Hepatocyte (in vitro differentiated cells): ENCODE measurements at regions not wholly inside any gene's neighbourhood (a gene's known extent, or its start where the extent isn't known, plus 50 kb on each side); places are given as distances from the start of the nearest gene placed in this dataset.
"Not testable (repeated sequence)": the region's sequence is repeated elsewhere in the genome, so short reads cannot be mapped to it uniquely, and the experiment has no call there.

Source experiments
- DNase-seq: peaks from one replicate; pipeline ENCODE4 v3.0.0-alpha.2; 2016; ENCODE audit warnings: low spot score
- H2AFZ ChIP-seq: fragments of 200-600 bp; sonication (generic); 2 replicates; pipeline ENCODE4 v1.6.0; 2016; ENCODE audit warnings: antibody characterized with exemption, mild to moderate bottlenecking
- H3K27ac ChIP-seq: fragments of 200-600 bp; sonication (generic); 2 replicates; pipeline ENCODE4 v1.5.1; 2016; ENCODE audit warnings: mild to moderate bottlenecking
- H3K27me3 ChIP-seq: fragments of 200-600 bp; sonication (generic); 2 replicates; pipeline ENCODE4 v1.6.1; 2016
- H3K36me3 ChIP-seq: fragments of 200-600 bp; sonication (generic); replicated peaks from 2 replicates; pipeline ENCODE4 v1.5.1; 2016; ENCODE audit warnings: low read depth; ENCODE audit not compliant: insufficient read depth
- H3K4me1 ChIP-seq: fragments of 200-600 bp; sonication (generic); 2 replicates; pipeline ENCODE4 v1.5.1; 2016; ENCODE audit warnings: mild to moderate bottlenecking, moderate library complexity; ENCODE audit not compliant: insufficient read depth
- H3K4me2 ChIP-seq: fragments of 200-600 bp; sonication (generic); 2 replicates; pipeline ENCODE4 v1.6.0; 2016
- H3K4me3 ChIP-seq: fragments of 200-600 bp; sonication (generic); 2 replicates; pipeline ENCODE4 v1.5.1; 2016; ENCODE audit warnings: mild to moderate bottlenecking
- H3K79me2 ChIP-seq: fragments of 200-600 bp; sonication (generic); 2 replicates; pipeline ENCODE4 v1.6.0; 2017; ENCODE audit warnings: mild to moderate bottlenecking
- H3K9me2 ChIP-seq: fragments of 200-600 bp; sonication (generic); replicated peaks from 2 replicates; pipeline ENCODE4 v1.6.0; 2017; ENCODE audit warnings: mild to moderate bottlenecking; ENCODE audit not compliant: insufficient read depth
- H3K9me3 ChIP-seq: fragments of 200-600 bp; sonication (generic); 2 replicates; pipeline ENCODE4 v1.5.1; 2016; ENCODE audit warnings: low read depth, mild to moderate bottlenecking
- H4K20me1 ChIP-seq: fragments of 200-600 bp; sonication (generic); 2 replicates; pipeline ENCODE4 v1.6.0; 2016; ENCODE audit warnings: mild to moderate bottlenecking; ENCODE audit not compliant: insufficient read depth, poor library complexity, severe bottlenecking
- WGBS: methylation state at CpG from one replicate; pipeline ENCODE4 v1.1.6; 2016; ENCODE audit warnings: low lambda C conversion rate; ENCODE audit errors: missing lambda C conversion rate; 5-methylcytosine and 5-hydroxymethylcytosine counted together

DNA sequence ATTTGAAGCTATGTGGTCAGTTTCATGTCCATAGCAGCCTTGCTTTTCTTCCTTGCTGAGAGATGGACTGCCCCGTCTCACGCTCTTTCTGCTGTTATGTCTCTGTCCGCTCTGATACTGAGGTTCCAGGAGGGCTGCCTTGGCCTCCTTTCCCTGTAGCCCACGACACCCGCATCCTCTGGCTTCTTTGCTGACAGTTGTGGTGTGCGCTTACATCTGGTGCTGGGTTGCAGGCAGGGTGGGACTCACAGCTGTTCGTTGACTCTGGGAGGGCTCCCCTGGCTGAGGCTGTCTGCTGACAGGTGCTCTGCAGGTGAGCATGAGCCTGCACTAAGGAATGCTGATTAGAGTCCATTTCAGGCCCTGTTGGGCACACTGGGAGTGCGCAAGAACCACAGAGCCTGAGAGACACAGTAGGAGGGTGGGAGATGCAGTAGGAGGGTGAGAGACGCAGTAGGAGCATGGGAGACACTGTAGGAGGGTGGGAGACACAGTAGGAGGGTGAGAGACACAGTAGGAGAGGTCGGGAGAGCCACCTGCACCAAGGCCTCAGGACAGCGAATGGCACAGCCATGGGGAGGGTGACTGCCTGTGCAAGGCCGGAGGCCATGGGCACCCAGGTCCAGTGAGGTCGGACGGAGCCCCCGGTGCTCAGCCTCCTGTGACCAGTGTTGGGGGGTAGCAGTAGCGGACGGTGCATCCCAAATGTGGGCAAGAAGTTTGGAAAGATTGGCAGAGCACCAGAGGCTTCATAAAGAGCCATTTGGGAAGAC, 71.5 kb downstream of the NPIPB11 start:
- H3K27ac ChIP-seq, H4K20me1 ChIP-seq, H3K4me1 ChIP-seq, H3K9me3 ChIP-seq, H3K27me3 ChIP-seq, H3K4me3 ChIP-seq, H3K79me2 ChIP-seq, H3K4me2 ChIP-seq, H2AFZ ChIP-seq, H3K9me2 ChIP-seq, DNase-seq, H3K36me3 ChIP-seq: not testable (repeated sequence)
- WGBS, result 94% methylated on average over 17 of the region's 17 CpGs

DNA sequence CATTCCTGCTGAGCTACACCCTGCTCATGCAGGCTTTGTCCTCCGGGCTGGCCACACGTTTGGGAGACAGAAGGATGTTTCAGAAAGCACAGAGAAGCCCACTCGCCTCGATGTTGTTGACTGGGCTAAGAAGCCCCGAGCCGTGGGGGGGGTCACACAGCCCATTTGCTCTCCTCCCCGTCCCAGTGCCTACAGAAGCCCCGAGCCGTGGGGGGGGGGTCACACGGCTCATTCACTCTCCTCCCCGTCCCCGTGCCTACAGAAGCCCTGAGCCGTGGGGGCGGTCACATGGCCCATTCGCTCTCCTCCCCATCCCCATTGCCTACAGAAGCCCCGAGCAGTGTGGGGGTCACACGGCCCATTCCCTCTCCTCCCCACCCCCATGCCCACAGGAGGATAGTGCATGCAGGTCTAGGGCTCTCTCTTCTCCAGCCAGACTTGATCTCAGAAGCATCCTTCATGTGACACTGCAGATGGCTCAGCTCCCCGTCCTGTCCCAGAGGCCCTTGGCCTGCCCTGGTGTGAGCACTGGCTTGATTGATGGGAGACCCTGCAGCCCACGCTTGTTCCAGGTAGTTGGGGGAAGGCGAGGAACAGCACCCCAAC, 72.9 kb downstream of the NPIPB11 start:
- H3K27me3 ChIP-seq, H3K4me3 ChIP-seq, H4K20me1 ChIP-seq, H3K27ac ChIP-seq, H3K9me3 ChIP-seq, H2AFZ ChIP-seq, H3K9me2 ChIP-seq, H3K4me1 ChIP-seq, DNase-seq, H3K79me2 ChIP-seq, H3K4me2 ChIP-seq, H3K36me3 ChIP-seq: not testable (repeated sequence)
- 91% methylated on average over 19 of the region's 20 CpGs for WGBS

DNA sequence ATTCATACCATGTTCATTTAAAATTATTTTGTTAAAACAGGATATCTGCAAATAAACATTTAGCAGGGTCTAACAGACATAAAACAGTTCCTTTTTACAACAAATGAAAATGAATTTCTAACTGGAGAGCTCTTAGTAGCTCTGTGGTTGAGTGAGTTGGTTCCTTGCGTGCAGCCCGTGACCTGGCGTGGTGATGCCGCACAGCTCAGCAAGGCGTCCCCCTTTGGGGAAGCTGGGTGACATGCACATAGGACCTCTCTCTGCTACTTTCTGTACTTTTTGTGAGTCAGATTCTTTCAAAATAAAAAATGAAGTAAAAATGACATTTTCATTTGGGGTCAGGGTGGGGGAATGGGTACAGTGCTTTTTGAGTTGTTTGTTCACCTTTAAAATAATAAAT, 75.9 kb downstream of the NPIPB11 start:
- H2AFZ ChIP-seq, H4K20me1 ChIP-seq, H3K36me3 ChIP-seq, H3K4me3 ChIP-seq, H3K27me3 ChIP-seq, H3K4me1 ChIP-seq, DNase-seq, H3K79me2 ChIP-seq, H3K9me3 ChIP-seq, H3K4me2 ChIP-seq, H3K27ac ChIP-seq, H3K9me2 ChIP-seq: not testable (repeated sequence)
- 100% methylated on average over 5 of the region's 5 CpGs for WGBS

DNA sequence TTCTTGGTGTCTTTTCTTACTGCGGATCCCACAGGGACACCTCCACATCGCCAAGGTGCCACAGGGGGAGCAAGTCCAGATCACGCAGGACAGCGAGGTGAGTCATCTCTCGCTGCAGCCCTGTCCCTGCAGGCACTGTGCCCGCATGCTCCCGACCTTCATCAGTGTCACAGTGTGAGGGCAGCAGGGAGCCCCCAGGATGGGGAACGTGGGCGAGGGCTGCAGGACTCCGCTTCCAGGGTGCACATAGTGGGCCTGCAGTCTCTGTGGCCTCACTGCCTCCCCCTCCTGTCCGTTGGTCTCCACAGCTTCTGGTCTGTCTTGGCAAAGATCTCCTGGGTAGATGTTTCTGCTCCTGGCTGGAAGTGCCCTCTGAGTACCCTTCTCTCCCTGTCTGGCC, 78.0 kb downstream of the NPIPB11 start:
- H3K9me2 ChIP-seq, H4K20me1 ChIP-seq, H3K79me2 ChIP-seq, H3K36me3 ChIP-seq, H2AFZ ChIP-seq, H3K27me3 ChIP-seq, H3K4me3 ChIP-seq, DNase-seq, H3K4me1 ChIP-seq, H3K9me3 ChIP-seq, H3K4me2 ChIP-seq: not testable (repeated sequence)
- peak overlapping the region; percentile 48 for H3K27ac ChIP-seq
- 61% methylated on average over 11 of the region's 11 CpGs for WGBS

DNA sequence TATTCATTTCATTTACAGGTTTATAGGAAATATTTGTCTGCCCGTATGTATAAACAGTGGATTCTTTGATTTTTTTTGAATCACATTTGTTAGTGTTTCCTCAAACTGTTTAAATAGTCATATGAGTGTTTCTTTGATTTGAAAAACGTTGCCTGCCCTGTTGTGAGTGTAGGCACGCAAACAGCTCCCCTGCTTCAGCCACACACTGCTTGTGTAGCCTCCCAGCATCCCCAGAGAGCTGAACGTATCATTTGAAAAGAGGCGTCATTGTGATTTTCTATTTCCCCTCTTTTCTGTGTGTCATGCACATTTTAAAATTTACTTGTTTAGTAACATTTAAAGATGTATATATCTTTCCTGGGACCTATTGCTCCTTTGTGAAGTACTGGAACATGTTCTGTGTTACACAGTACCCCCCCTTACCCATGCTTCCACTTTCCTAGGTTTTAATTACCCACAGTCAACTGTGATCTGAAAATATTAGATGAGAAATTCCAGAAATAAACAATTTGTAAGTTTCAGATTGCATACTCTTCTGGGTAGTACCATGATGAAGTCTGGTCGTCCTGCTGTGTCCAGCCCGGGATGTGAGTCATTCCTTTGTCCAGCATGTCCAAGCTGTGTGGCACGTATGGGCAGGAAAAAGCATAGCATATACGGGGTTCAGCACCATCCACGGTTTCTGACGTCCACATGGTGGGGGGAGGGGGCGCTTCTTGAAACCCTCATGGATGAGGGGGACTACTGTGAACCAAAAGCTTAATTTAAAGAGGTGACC, 78.7 kb downstream of the NPIPB11 start:
- H3K36me3 ChIP-seq, H3K4me1 ChIP-seq, H3K27me3 ChIP-seq, H3K4me3 ChIP-seq, DNase-seq, H3K9me2 ChIP-seq, H4K20me1 ChIP-seq, H3K4me2 ChIP-seq, H3K79me2 ChIP-seq, H3K9me3 ChIP-seq, H2AFZ ChIP-seq: not testable (repeated sequence)
- peak overlapping the region; percentile 73 for H3K27ac ChIP-seq
- 46% methylated on average over 12 of the region's 12 CpGs for WGBS

DNA sequence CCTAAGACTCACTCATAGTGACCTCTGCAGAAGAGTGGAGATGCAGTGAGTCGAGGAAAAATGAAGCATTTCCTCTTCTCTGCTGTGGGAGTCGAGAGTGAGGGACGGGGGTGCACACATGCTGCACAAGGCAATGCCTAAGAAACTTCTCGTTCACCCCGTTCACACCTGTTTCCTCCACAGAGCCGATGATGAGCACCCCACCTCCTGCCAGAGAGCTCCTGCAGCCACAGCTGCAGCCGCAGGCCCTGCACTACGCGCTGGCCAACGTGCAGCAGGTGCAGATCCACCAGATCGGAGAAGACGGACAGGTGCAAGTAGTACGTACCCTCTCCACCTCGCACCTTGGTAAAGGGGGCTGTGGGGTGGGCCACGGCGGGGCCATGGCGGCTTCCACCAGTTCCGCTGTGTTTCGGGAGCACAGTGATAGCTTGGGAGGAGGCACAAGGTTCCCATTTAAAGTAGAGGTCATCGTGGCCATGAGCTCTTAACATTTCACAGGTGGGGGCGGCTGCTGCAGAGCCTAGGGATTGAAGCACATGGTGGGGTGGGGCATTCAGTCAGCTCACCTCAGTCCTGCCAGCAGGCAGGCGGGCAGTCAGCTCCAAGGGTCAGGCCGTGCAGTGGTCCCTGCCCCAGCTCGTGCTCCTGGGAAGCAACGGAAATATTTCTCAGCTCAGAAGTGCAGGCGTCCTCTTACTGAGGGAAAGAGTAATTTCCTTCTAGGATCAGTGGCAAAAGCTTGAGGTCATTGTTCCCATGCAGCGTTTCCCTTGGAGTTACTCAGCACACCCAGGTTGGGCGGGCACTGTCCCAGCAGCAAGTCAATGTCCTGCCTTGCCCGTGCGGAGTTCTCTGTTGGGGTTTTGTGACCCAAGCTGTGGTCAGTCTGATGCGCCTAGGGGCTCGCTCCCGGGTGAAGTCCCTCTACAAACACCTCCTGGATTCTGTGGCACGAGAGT, 80.1 kb downstream of the NPIPB11 start:
- not testable (repeated sequence) for H3K4me1 ChIP-seq, DNase-seq, H3K36me3 ChIP-seq, H3K4me2 ChIP-seq, H3K27me3 ChIP-seq, H3K27ac ChIP-seq, H3K9me2 ChIP-seq, H2AFZ ChIP-seq, H3K79me2 ChIP-seq, H3K9me3 ChIP-seq, H3K4me3 ChIP-seq, H4K20me1 ChIP-seq
- WGBS, result 94% methylated on average over 29 of the region's 34 CpGs

DNA sequence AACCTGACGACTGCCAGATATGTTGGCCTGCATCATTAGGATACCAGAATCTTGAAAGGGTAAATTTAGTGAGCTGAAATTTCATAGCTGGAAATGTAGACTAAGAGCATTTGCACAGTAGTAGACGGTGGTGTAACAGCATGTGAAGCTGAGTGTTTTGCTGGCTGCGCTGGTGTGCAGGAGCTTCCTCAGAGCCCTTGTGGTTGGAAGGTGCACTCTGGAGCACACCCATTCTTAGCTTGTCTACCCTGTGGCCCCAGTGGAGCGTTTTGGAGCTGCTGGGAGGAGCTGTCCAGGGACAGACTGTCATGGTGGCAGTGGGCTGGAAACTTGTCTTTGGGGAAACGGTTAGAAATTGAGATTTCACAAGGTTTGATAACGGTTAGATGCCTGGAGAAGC, 82.8 kb downstream of the NPIPB11 start:
- WGBS, result 84% methylated on average over 6 of the region's 6 CpGs
- not testable (repeated sequence) for H3K27me3 ChIP-seq, H4K20me1 ChIP-seq, H3K27ac ChIP-seq, H3K4me1 ChIP-seq, H3K4me3 ChIP-seq, H3K9me3 ChIP-seq, H3K9me2 ChIP-seq, H3K79me2 ChIP-seq, H3K4me2 ChIP-seq, DNase-seq, H3K36me3 ChIP-seq, H2AFZ ChIP-seq
